ENCODE measurements at regions not wholly inside any gene's neighbourhood (a gene's known extent, or its start where the extent isn't known, plus 50 kb on each side); places are given as distances from the start of the nearest gene placed in this dataset.

GRCh38 chr17:73936908-73937627, 266.4 kb upstream of the RPL38 start:
- DNase-seq, result no peak

GRCh38 chr17:73938706-73939105, 264.8 kb upstream of the RPL38 start:
- DNase-seq, result no peak

GRCh38 chr17:73939806-73940205, 263.7 kb upstream of the RPL38 start:
- no peak for DNase-seq

GRCh38 chr17:73940511-73940910, 263.0 kb upstream of the RPL38 start:
- no peak for DNase-seq

DNA sequence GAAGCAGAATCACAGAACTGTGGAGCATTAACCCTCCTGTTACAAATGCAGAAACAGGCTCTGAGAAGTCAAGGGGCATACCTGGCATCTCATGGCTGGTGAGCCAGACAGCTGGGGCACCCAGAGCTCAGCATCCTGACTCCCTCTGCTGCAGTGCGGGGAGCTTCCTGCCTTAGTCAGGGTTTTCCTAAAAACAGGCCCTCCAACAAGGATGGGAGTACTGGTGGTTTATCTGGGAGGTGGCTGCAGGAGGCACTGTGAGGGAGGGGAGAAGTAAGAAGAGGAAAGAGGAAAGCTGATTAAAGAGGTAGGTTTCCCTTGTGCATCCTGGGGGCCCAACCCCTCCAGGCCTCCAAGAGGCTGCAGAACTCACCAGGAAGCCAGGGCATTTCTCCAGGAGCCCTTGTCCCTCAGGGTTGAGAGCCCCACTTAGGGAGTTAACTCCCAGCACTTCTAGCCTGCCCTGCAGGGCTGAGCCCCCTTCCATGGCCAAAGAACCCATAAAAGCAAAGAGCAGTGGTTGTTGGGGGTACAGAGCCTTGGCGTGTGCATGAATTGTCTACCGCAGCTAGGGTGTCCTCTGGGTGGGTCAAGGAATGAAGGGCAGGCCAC, 261.5 kb upstream of the RPL38 start:
- no peak for DNase-seq

DNA sequence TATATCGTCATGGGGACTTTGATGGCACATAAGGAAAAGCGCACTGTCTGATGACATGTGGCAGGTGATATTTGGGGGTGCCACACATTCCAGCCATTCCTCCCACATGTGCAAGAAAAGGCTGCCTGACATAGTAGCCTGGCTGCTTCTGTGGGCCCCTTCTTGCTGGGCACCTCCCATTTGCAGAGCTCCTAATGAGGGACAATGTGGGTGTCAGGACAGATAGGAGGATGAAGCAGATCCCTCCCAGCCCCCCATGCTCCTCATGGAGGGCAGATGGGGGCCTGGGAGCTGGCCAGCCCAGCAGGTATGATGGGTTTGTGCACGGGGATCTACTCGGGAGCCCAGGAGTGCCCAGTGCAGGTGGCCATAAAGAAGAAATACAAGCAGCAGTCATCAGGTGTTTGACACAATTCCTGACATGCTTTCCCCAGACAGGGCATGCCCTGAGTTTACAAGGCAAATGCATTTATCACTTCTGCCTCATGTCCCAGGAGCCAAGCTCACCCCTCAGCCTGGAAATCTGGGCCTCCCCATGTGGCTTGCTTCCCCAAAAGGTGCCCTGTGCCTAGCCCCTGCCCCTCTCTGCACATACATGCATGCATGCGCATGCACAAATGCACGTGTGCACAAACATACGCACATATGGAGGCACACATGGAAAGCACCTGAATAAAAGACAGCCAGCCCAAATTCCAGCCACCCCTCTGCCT, 260.6 kb upstream of the RPL38 start:
- no peak for DNase-seq

DNA sequence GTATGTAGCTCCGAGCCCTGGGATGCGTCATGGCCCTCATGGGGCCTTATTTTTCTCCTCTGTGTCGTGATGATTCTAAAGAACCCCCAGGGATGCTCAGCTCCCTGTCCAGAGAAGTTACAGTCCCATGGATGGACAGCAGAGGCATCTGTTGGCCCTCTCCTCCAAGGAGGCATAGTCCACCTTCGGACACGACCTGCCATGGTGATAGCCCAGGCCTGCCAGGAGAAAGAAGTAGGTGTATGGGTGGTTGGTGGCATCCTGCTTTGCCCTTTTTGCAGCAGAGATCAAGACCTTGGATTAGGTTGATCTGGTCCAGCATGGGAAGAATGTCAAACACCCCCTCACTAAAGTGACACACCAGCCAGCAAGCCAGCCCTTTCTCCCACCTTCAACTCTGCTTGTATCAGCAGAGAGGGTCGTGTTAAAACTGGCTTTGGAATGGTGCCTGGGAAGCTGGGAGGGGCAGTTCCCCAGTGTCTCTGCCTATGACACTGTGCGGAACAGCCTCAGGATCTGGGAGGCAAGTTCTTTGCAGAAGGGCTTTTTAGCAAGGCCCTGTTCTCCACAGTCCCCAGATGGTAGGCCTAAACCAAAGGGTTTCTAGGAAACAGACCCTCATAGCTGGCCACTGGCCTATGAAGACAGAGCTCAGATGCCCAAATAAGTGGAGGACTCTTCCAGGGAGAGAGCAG, 259.9 kb upstream of the RPL38 start:
- no peak for DNase-seq

- no peak for DNase-seq
Measured at GRCh38 chr17:73944366-73944765, 259.1 kb upstream of the RPL38 start.

DNA sequence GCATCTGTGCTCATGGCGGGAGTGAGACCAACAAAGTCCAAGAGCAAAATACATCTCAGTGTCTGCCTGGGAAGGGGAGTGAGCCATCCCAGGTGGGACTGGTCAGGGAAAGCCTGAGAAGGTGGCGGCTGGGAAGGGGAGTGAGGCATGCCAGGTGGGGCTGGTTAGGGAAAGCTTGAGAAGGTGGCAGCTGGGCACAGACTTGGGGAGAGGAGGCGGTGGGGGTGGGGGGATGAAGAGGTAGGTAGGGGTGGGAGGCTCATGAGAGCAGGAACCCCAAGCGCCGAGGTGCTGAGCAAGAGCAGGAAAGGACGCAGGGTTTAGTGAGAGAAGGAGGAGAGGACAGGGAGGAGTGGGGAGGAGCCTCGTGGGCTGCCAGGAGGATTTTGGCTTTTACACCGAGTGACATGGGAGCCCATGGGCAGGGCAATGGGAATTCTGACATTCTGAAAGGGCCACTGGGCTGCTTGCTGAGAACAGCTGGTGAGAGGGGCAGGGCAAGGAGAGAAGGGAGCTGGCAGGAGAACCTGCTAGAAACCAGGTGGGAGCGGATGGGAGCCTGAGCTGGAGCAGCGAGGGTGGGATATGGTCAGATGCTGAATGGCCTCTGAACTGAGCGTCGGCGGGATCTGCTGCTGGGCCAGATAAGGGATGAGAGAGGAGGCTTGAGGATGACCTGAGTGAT, 256.1 kb upstream of the RPL38 start:
- DNase-seq, result no peak

- no peak for DNase-seq
Measured at GRCh38 chr17:73947966-73948355, 255.5 kb upstream of the RPL38 start.

DNA sequence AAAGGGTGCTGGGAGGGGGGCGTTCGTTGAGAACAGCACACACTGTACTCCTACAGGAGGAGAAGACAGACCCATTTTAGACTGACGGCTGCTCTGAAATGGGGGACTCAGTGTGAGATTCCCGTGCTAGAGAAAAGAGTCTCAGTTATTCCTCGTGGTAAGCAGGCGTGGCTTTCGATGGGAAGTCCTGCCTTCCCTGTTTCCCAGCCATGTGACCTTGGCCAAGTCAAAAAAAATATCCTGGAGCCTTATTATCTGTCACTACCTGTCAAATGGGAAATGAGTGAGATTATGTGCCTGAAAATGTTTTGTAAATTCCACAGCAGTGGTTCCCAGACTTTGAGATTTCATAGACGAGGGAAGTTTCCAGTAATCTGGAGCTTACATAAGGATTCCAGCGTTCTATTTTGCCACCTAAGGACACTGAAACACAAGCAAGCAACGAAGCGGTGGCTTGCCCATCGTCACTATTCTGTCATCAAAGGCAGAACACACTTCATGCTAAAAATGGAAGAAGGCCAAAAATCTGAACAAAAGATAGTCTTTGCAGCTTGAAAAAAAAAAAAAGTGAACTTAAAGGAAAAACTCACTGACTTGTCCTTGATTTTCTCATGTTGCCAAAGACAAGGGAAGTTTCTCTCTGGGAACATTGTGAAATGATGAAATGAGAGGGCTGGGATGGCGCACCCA, 253.4 kb upstream of the RPL38 start:
- DNase-seq, result no peak

- no peak for DNase-seq
Measured at GRCh38 chr17:73950593-73950914, 252.9 kb upstream of the RPL38 start.

DNA sequence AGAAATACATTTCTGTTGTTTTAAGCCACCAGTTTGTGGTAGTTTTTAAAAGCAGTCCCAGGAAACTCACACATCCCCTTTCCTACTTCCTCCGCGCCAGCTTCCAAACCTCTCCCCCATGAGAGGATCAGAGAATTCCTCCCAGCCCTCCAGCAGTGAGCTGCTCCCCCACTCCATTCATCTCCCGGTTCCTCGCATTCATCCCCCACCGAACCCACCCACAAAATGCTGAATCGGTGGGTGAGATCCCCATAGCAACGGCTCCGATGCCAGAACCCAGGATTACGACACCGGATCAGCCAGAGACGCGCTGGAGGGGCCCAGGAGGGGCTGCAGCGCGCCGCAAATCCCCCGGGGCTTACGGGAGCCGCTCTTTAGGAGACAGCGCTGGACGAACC, 251.4 kb upstream of the RPL38 start:
- peak; percentile 68 for DNase-seq

DNA sequence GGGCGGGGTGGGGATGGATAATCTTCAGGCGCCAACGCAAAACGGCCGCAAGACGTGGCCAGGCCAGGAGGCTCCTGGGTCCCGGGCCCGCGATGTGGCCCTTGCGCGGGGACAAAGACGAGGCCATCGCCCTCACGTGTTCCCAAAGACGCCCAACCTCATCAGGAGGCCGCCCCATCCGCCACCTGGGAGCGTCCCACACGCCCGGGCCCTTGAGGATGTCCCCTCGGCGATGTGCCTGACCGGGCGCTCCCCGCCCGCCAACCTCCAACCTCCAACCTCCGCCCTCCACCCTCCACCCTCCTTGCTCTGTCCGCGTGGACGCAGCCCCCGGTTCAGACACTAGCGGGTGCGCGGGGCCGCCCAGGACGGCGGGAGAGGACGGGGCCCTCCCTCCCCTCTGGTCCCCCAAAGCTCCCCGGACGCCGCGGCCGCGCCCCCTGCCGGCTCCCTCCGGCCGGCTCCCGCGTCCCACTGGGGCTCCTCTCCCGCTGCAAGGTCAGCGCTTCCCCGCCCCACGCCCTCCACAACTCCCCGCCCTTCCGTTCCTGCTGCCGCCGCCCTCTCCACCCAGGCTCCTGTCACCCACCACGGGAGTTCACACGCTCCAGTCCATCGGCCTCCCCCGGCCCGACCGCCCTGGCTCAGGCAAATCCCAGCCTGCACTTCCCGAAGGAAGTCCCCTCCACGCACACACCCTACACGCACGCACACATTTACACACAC, 250.8 kb upstream of the RPL38 start:
- peak; percentile 48 for DNase-seq

DNA sequence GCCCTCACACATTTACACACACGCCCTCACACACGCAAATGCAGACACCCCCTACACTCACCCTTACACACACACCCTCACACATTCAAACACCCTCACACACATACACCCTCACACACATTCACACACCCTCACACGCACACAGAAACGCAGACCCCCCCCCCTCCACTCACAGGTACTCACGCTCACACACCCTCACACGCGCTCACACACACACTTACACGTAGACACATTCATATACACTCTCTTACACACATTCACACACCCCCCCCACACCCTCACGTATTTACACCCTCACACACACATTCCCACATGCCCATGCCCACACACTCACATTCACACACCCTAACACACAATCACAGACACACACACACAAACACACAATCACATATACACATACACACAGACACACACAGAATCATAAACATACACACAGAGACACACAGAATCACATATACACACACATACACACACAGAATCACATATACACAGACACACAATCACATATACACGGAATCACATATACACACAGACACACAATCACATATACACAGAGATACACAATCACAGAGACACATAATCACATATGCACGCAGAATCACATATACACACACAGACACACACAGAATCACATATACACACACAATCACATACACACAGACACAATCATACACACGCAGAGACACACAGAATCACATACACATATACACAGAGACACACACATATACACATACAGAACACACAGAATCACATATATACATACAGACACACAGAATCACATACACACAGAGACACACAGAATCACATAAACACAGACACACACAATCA, 250.1 kb upstream of the RPL38 start:
- no peak for DNase-seq

DNA sequence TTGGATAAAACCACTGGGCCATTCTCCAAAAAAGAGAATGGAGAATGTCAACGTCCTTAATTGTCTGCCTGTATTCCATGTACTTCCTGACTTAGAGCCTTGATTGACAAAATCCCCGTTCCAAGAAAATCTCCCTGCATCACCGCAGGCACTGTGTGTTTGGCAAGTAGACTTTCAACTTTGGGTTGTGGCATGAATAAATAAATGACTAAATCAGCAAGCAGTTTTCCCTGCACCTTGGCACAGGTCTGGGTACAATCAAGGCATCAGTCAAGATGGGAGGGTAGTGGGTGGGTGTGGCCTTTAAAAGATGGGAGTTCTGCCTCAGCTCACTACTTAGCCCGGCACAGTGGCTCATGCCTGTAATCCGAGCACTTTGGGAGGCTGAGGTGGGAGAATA, 248.5 kb upstream of the RPL38 start:
- DNase-seq, result no peak

- DNase-seq, result no peak
Measured at GRCh38 chr17:73955616-73956015, 247.9 kb upstream of the RPL38 start.

- DNase-seq, result no peak
Measured at GRCh38 chr17:73956169-73956568, 247.3 kb upstream of the RPL38 start.

GRCh38 chr17:73956595-73957465, 246.6 kb upstream of the RPL38 start:
- no peak for DNase-seq

DNA sequence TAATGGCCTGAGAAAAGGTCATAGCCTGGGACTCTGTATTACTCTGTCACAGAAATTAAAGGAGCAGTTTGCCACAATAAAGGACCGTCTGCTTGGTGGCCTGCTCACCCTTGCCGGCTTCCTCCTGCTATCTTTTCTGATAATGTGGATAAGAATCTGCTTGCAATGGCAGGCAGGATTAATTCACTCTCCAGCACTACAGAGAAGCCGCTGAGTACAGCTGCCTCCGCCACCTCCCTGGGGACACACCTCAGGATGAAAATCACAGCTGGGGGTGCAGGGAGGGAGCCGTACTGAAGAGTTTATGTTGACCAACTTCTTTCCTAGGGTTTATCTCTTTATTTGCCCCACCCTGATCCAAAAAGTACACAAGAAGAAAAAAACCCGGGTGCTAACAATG, 245.9 kb upstream of the RPL38 start:
- DNase-seq, result no peak

Measured in right hindlimb (tissue), 1 donor.